Uterus (tissue), 3 donors: ENCODE measurements at regions not wholly inside any gene's neighbourhood (a gene's known extent, or its start where the extent isn't known, plus 50 kb on each side); places are given as distances from the start of the nearest gene placed in this dataset.

Experiments used
- DNase-seq, 2 donors: peaks; one replicate each; pipeline ENCODE4 v3.0.0-alpha.2; 2019 to 2020
- H3K27ac ChIP-seq, 2 donors: fragments of 200-600 bp; sonication (generic); 1 replicate in 1 of 2; 2 replicates in 1 of 2; pipeline ENCODE4 v1.5.1; 2016 to 2018
- H3K27me3 ChIP-seq, 2 donors: fragments of 200-600 bp; sonication (generic); one replicate each; pipeline ENCODE4 v1.5.1; 2018 to 2019; ENCODE audit warnings: control low read depth in 1 of 2
- H3K36me3 ChIP-seq, 2 donors: fragments of 200-600 bp; sonication (generic); one replicate each; pipeline ENCODE4 v1.5.1; 2019; ENCODE audit warnings: control low read depth in 1 of 2
- H3K4me1 ChIP-seq, 2 donors: fragments of 200-600 bp; sonication (generic); one replicate each; pipeline ENCODE4 v1.5.1; 2018 to 2019; ENCODE audit warnings: control low read depth in 1 of 2
- H3K4me3 ChIP-seq, 2 donors: fragments of 200-600 bp; sonication (generic); 1 replicate in 1 of 2; 2 replicates in 1 of 2; pipeline ENCODE4 v1.5.1; 2018 to 2019; ENCODE audit warnings: mild to moderate bottlenecking in 1 of 2
- H3K9me3 ChIP-seq, 2 donors: fragments of 200-600 bp; sonication (generic); one replicate each; pipeline ENCODE4 v1.5.1; 2019; ENCODE audit warnings: control low read depth in 1 of 2
- CTCF ChIP-seq, 4 experiments: fragments of 200-600 bp in 2 of 4; fragments of 450-650 bp in 2 of 4; sonication (generic) in 2 of 4; IDR thresholded peaks; one replicate each; pipeline ENCODE4 v1.5.1; 2016 to 2019; ENCODE audit warnings: antibody characterized with exemption in 4 of 4, mild to moderate bottlenecking in 2 of 4, moderate library complexity in 1 of 4
- POLR2A ChIP-seq, 2 donors: fragments of 450-650 bp; IDR thresholded peaks; one replicate each; pipeline ENCODE4 v1.6.1; 2016; ENCODE audit warnings: antibody characterized with exemption in 2 of 2, mild to moderate bottlenecking in 1 of 2, moderate library complexity in 1 of 2
- intact Hi-C: fragments of 100-400 bp; cut with DNase I; formaldehyde crosslinking; loops from one replicate; pipeline ENCODE4 v1.15.1; 2023; ENCODE audit warnings: low total_unique reads
- donor health status: DM: yes; HTN: yes; CAD: no.

- TF ChIP-seq POLR2A (IDR thresholded peaks at IDR 0.05) (no peak), CTCF (IDR thresholded peaks at IDR 0.05) (no peak)
- Histone ChIP-seq H3K27me3 (no peaks in the 10 kb centered on the region), H3K27ac (no peak overlapping the region), H3K4me3 (no peak overlapping the region), H3K4me1 (no peaks in the 10 kb centered on the region), H3K36me3 (no peaks in the 10 kb centered on the region), H3K9me3 (no peaks in the 10 kb centered on the region)
- intact Hi-C loops = no loop called here
- no peak for DNase-seq
These were observed 435.1 kb upstream of the HS6ST1 start for GRCh38 chr2:128753800-128754199.

GRCh38 chr2:128754246-128754724 lies 435.6 kb upstream of the HS6ST1 start:
- H3K9me3 ChIP-seq = no peaks in the 10 kb centered on the region
- H3K4me1 ChIP-seq = no peaks in the 10 kb centered on the region
- H3K36me3 ChIP-seq = no peaks in the 10 kb centered on the region
- DNase-seq = no peak
- intact Hi-C loops = no loop called here
- no peak overlapping the region for H3K4me3 ChIP-seq
- H3K27ac ChIP-seq = no peak overlapping the region
- TF ChIP-seq CTCF (IDR thresholded peaks at IDR 0.05) (no peak), POLR2A (IDR thresholded peaks at IDR 0.05) (no peak)
- H3K27me3 ChIP-seq = no peaks in the 10 kb centered on the region

- Histone ChIP-seq H3K36me3 (no peaks in the 10 kb centered on the region), H3K9me3 (no peaks in the 10 kb centered on the region), H3K27me3 (no peaks in the 10 kb centered on the region), H3K4me3 (no peak overlapping the region), H3K4me1 (no peaks in the 10 kb centered on the region), H3K27ac (no peak overlapping the region)
- TF ChIP-seq POLR2A (IDR thresholded peaks at IDR 0.05) = no peak
- no peak for TF ChIP-seq CTCF (IDR thresholded peaks at IDR 0.05)
- DNase-seq = no peak
- intact Hi-C loops = no loop called here
These were observed 437.2 kb upstream of the HS6ST1 start for GRCh38 chr2:128755695-128756364.

- no peaks in the 10 kb centered on the region for H3K27me3 ChIP-seq
- H3K27ac ChIP-seq = no peak overlapping the region
- H3K36me3 ChIP-seq = no peaks in the 10 kb centered on the region
- no peak for TF ChIP-seq POLR2A (IDR thresholded peaks at IDR 0.05)
- no peak for TF ChIP-seq CTCF (IDR thresholded peaks at IDR 0.05)
- intact Hi-C loops = no loop called here
- no peaks in the 10 kb centered on the region for H3K4me1 ChIP-seq
- no peaks in the 10 kb centered on the region for H3K9me3 ChIP-seq
- DNase-seq = no peak
- no peak overlapping the region for H3K4me3 ChIP-seq
These were observed 437.7 kb upstream of the HS6ST1 start for GRCh38 chr2:128756365-128756717.

- TF ChIP-seq CTCF (IDR thresholded peaks at IDR 0.05) = no peak
- no peak for TF ChIP-seq POLR2A (IDR thresholded peaks at IDR 0.05)
- intact Hi-C loops = no loop called here
- DNase-seq = no peak
These were observed 447.1 kb upstream of the HS6ST1 start for GRCh38 chr2:128765811-128766210.

More at GRCh38 chr2:128765811-128766210, 447.1 kb upstream of the HS6ST1 start:
- Histone ChIP-seq H3K27me3 (no peaks in the 10 kb centered on the region), H3K27ac (no peak overlapping the region), H3K36me3 (no peaks in the 10 kb centered on the region), H3K9me3 (no peaks in the 10 kb centered on the region), H3K4me3 (no peak overlapping the region), H3K4me1 (no peaks in the 10 kb centered on the region)
